ENCODE measurements at regions not wholly inside any gene's neighbourhood (a gene's known extent, or its start where the extent isn't known, plus 50 kb on each side); places are given as distances from the start of the nearest gene placed in this dataset.

GRCh38 chr7:86201767-86202166 lies 441.9 kb upstream of the GRM3 start:
- Histone ChIP-seq H4K20me1 (ENCODE audit: low read depth, low read length) (no peaks in the 10 kb centered on the region), H3F3A (ENCODE audit: insufficient read depth) (no peaks in the 10 kb centered on the region), H3K4me3 (ENCODE audit: insufficient read depth, low read length, poor library complexity, severe bottlenecking) (no peak overlapping the region), H3K36me3 (ENCODE audit: low read length) (no peaks in the 10 kb centered on the region), H3K4me2 (ENCODE audit: low read depth, low read length, poor library complexity, severe bottlenecking) (no peak overlapping the region), H3K79me2 (ENCODE audit: insufficient read depth, low read length) (no peaks in the 10 kb centered on the region), H3K27me3 (ENCODE audit: low read length) (no peaks in the 10 kb centered on the region), H3K9me2 (replicated peaks; ENCODE audit: insufficient read depth, low read length) (no peaks in the 10 kb centered on the region), H3K9ac (ENCODE audit: low read length) (no peak overlapping the region), H3K9me3 (ENCODE audit: insufficient read depth, low read length) (peaks cover 21% of the 10 kb centered on the region; the same call in 1 of the 2 replicates), H2AFZ (ENCODE audit: low read depth, low read length, severe bottlenecking) (no peak overlapping the region), H3K27ac (ENCODE audit: low read depth, low read length) (no peak overlapping the region)
- TF ChIP-seq EZH2phosphoT487 (conservative IDR thresholded peaks at IDR 0.05; ENCODE audit: low read length): no peak
- no peak for TF ChIP-seq CTCF (IDR thresholded peaks at IDR 0.05; ENCODE audit: insufficient read depth, low read length, poor library complexity, severe bottlenecking)

- no peaks in the 10 kb centered on the region for H3K36me3 ChIP-seq (ENCODE audit: low read length)
- peaks cover 21% of the 10 kb centered on the region; the same call in 1 of the 2 replicates for H3K9me3 ChIP-seq (ENCODE audit: insufficient read depth, low read length)
- H3K27me3 ChIP-seq (ENCODE audit: low read length): no peaks in the 10 kb centered on the region
- no peak overlapping the region for H3K9ac ChIP-seq (ENCODE audit: low read length)
- H3K79me2 ChIP-seq (ENCODE audit: insufficient read depth, low read length): no peaks in the 10 kb centered on the region
- no peaks in the 10 kb centered on the region for H3K9me2 ChIP-seq (replicated peaks; ENCODE audit: insufficient read depth, low read length)
- no peaks in the 10 kb centered on the region for H4K20me1 ChIP-seq (ENCODE audit: low read depth, low read length)
- H3K27ac ChIP-seq (ENCODE audit: low read depth, low read length): no peak overlapping the region
- no peaks in the 10 kb centered on the region for H3F3A ChIP-seq (ENCODE audit: insufficient read depth)
- no peak overlapping the region for H2AFZ ChIP-seq (ENCODE audit: low read depth, low read length, severe bottlenecking)
- H3K4me2 ChIP-seq (ENCODE audit: low read depth, low read length, poor library complexity, severe bottlenecking): no peak overlapping the region
- TF ChIP-seq EZH2phosphoT487 (conservative IDR thresholded peaks at IDR 0.05; ENCODE audit: low read length) (no peak), CTCF (IDR thresholded peaks at IDR 0.05; ENCODE audit: insufficient read depth, low read length, poor library complexity, severe bottlenecking) (no peak)
- H3K4me3 ChIP-seq (ENCODE audit: insufficient read depth, low read length, poor library complexity, severe bottlenecking): no peak overlapping the region
These were observed 443.7 kb upstream of the GRM3 start for GRCh38 chr7:86199881-86200614.

- Histone ChIP-seq H3K9me3 (ENCODE audit: insufficient read depth, low read length) (no peaks in the 10 kb centered on the region), H4K20me1 (ENCODE audit: low read depth, low read length) (no peaks in the 10 kb centered on the region), H3K9me2 (replicated peaks; ENCODE audit: insufficient read depth, low read length) (no peaks in the 10 kb centered on the region), H3K27me3 (ENCODE audit: low read length) (no peaks in the 10 kb centered on the region), H2AFZ (ENCODE audit: low read depth, low read length, severe bottlenecking) (no peak overlapping the region), H3K4me3 (ENCODE audit: insufficient read depth, low read length, poor library complexity, severe bottlenecking) (no peak overlapping the region), H3F3A (ENCODE audit: insufficient read depth) (no peaks in the 10 kb centered on the region), H3K4me2 (ENCODE audit: low read depth, low read length, poor library complexity, severe bottlenecking) (no peak overlapping the region), H3K36me3 (ENCODE audit: low read length) (no peaks in the 10 kb centered on the region), H3K79me2 (ENCODE audit: insufficient read depth, low read length) (no peaks in the 10 kb centered on the region), H3K9ac (ENCODE audit: low read length) (no peak overlapping the region), H3K27ac (ENCODE audit: low read depth, low read length) (no peak overlapping the region)
- TF ChIP-seq CTCF (IDR thresholded peaks at IDR 0.05; ENCODE audit: insufficient read depth, low read length, poor library complexity, severe bottlenecking): no peak
- TF ChIP-seq EZH2phosphoT487 (conservative IDR thresholded peaks at IDR 0.05; ENCODE audit: low read length): no peak
These were observed 453.4 kb upstream of the GRM3 start for GRCh38 chr7:86190351-86190750.

All from SU-DHL-6 (cell line).